ENCODE measurements at regions not wholly inside any gene's neighbourhood (a gene's known extent, or its start where the extent isn't known, plus 50 kb on each side); places are given as distances from the start of the nearest gene placed in this dataset.

DNA sequence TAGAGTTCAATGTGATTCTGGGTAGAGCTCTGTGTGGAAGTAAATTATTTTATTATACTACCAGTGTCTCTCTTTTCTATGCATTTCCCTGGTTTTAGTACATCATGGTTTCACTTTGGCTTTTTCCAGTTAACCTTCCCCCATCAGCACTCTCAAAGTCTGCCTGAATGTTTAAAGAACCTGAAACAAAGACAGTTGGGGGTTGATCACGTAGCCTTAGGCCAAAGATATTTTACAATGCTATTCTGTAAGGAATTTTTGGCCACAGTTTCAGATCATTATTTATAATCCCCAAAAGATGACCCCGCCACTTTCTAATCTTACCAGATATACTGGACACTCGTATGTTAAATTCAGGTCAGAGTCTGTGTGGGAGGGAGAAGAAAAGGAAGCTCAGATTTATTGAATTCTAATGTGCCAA, 156.3 kb upstream of the TMC3 start:
- H3K27ac ChIP-seq (ENCODE audit: insufficient read depth, low read depth, low read length): no peak overlapping the region
- FAIRE-seq: no peak
- POLR2A ChIA-PET: no interaction called here

More for the DNA sequence above, 156.3 kb upstream of the TMC3 start:
- TF ChIP-seq GATA2 (IDR thresholded peaks at IDR 0.05; ENCODE audit: insufficient read depth, insufficient read length, low read depth, low read length) (no peak), POLR2AphosphoS5 (IDR thresholded peaks at IDR 0.05; ENCODE audit: insufficient read depth, low read depth, low read length) (no peak), MYC (IDR thresholded peaks at IDR 0.05; ENCODE audit: low read depth, low read length) (no peak), JUN (IDR thresholded peaks at IDR 0.05; ENCODE audit: borderline replicate concordance, insufficient read depth, insufficient read length, low read depth) (no peak), EZH2 (IDR thresholded peaks at IDR 0.05; ENCODE audit: borderline replicate concordance, low read depth, low read length, severe bottlenecking) (no peak), POLR2A (IDR thresholded peaks at IDR 0.05; ENCODE audit: low read depth, low read length) (no peak), FOS (IDR thresholded peaks at IDR 0.05; ENCODE audit: borderline replicate concordance, insufficient read depth, low read length) (no peak)
- TF ChIP-seq, protein P1, sequence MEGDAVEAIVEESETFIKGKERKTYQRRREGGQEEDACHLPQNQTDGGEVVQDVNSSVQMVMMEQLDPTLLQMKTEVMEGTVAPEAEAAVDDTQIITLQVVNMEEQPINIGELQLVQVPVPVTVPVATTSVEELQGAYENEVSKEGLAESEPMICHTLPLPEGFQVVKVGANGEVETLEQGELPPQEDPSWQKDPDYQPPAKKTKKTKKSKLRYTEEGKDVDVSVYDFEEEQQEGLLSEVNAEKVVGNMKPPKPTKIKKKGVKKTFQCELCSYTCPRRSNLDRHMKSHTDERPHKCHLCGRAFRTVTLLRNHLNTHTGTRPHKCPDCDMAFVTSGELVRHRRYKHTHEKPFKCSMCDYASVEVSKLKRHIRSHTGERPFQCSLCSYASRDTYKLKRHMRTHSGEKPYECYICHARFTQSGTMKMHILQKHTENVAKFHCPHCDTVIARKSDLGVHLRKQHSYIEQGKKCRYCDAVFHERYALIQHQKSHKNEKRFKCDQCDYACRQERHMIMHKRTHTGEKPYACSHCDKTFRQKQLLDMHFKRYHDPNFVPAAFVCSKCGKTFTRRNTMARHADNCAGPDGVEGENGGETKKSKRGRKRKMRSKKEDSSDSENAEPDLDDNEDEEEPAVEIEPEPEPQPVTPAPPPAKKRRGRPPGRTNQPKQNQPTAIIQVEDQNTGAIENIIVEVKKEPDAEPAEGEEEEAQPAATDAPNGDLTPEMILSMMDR (IDR thresholded peaks at IDR 0.05; ENCODE audit: extremely low read depth in 1 of 2, insufficient read depth in 1 of 2, low read depth in 1 of 2, low read length in 2 of 2): no peak
- TF ChIP-seq, protein P2, sequence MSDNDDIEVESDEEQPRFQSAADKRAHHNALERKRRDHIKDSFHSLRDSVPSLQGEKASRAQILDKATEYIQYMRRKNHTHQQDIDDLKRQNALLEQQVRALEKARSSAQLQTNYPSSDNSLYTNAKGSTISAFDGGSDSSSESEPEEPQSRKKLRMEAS (IDR thresholded peaks at IDR 0.05; ENCODE audit: insufficient read depth, insufficient read length): no peak
- peak overlapping the region; percentile 89 for H3K4me2 ChIP-seq (ENCODE audit: insufficient read depth, low read length)
- no peaks in the 10 kb centered on the region for H3K27me3 ChIP-seq (ENCODE audit: control insufficient read depth in 2 of 2, insufficient read depth in 2 of 2, low read length in 2 of 2)
- H3K36me3 ChIP-seq (ENCODE audit: control insufficient read depth in 2 of 2, extremely low read depth in 1 of 2, insufficient read depth in 2 of 2, low read length in 2 of 2): no peaks in the 10 kb centered on the region
- no TSS peak for BruUV-seq (replicated peaks)
- no peak overlapping the region for H3K4me3 ChIP-seq (replicated peaks in 1 of 3; ENCODE audit: insufficient read depth in 1 of 3, low read depth in 1 of 3, low read length in 3 of 3)
- CTCF ChIA-PET: interaction anchor here (1.3 to 2.3 kb wide), 4 partner anchors 8 to 49 kb away, joined by 3 to 18 read pairs (median 7); no protein-coding TSS in a partner anchor
- H3K4me1 ChIP-seq (ENCODE audit: control insufficient read depth, extremely low read depth, insufficient read depth, low read length): peaks cover 26% of the 10 kb centered on the region
- dilution Hi-C loops (cut with MboI; ENCODE audit: extremely low pct_ligation_motif_present, low sequenced_read_pairs) (no loop called here), intact Hi-C loops (cut with micrococcal nuclease) (loop anchor here (2.0 to 5.0 kb wide), 2 partner anchors 47 to 49 kb away; no protein-coding TSS in a partner anchor)
- H3K79me2 ChIP-seq (ENCODE audit: control insufficient read depth, insufficient read depth, low read length): no peaks in the 10 kb centered on the region
- H3K9ac ChIP-seq (replicated peaks; ENCODE audit: extremely low read depth, insufficient read depth, low read length): peak overlapping the region; percentile 3
- peak; percentile 10 for DNase-seq (ENCODE audit: low read depth, low spot score)
- no peaks in the 10 kb centered on the region for H4K20me1 ChIP-seq (replicated peaks; ENCODE audit: control insufficient read depth, extremely low read depth, insufficient read depth, low read length)
- H3K9me3 ChIP-seq (replicated peaks; ENCODE audit: control insufficient read depth, insufficient read depth, low read length): no peaks in the 10 kb centered on the region
- H2AFZ ChIP-seq (ENCODE audit: low read depth, low read length): no peak overlapping the region
- peaks cover 3% of the 10 kb centered on the region for H3K9me1 ChIP-seq (replicated peaks; ENCODE audit: control insufficient read depth, extremely low read depth, insufficient read depth, low read length)
